Left forelimb (tissue), 1 donor: ENCODE measurements at regions not wholly inside any gene's neighbourhood (a gene's known extent, or its start where the extent isn't known, plus 50 kb on each side); places are given as distances from the start of the nearest gene placed in this dataset.
"Not testable (repeated sequence)": the region's sequence is repeated elsewhere in the genome, so short reads cannot be mapped to it uniquely, and the experiment has no call there.

Experiments
- DNase-seq: peaks from one replicate; pipeline ENCODE4 v3.0.0-alpha.2; 2018; ENCODE audit warnings: low spot score

- DNase-seq: no peak
These were observed 111.8 kb upstream of the USP25 start for GRCh38 chr21:15617964-15618363.

- DNase-seq: no peak
These were observed 108.9 kb upstream of the USP25 start for GRCh38 chr21:15620892-15621291.

GRCh38 chr21:15624646-15625045, 105.1 kb upstream of the USP25 start:
- DNase-seq: no peak

- DNase-seq: no peak
These were observed 104.4 kb upstream of the USP25 start for GRCh38 chr21:15625363-15625762.

- no peak for DNase-seq
These were observed 103.8 kb upstream of the USP25 start for GRCh38 chr21:15626031-15626430.

- no peak for DNase-seq
These were observed 102.8 kb upstream of the USP25 start for GRCh38 chr21:15627011-15627410.

- DNase-seq: no peak
These were observed 102.0 kb upstream of the USP25 start for GRCh38 chr21:15627823-15628222.

GRCh38 chr21:15631342-15631741, 98.4 kb upstream of the USP25 start:
- no peak for DNase-seq

GRCh38 chr21:15634541-15634940, 95.2 kb upstream of the USP25 start:
- not testable (repeated sequence) for DNase-seq

- DNase-seq: no peak
These were observed 90.8 kb upstream of the USP25 start for GRCh38 chr21:15638856-15639549.

- not testable (repeated sequence) for DNase-seq
These were observed 89.7 kb upstream of the USP25 start for GRCh38 chr21:15640113-15640512.

GRCh38 chr21:15644489-15644888, 85.3 kb upstream of the USP25 start:
- no peak for DNase-seq

GRCh38 chr21:15645830-15646229, 84.0 kb upstream of the USP25 start:
- DNase-seq: no peak

GRCh38 chr21:15650735-15651134, 79.0 kb upstream of the USP25 start:
- no peak for DNase-seq

- no peak for DNase-seq
These were observed 78.6 kb upstream of the USP25 start for GRCh38 chr21:15651172-15651571.

GRCh38 chr21:15653710-15654109, 76.1 kb upstream of the USP25 start:
- DNase-seq: no peak

- no peak for DNase-seq
These were observed 75.6 kb upstream of the USP25 start for GRCh38 chr21:15654171-15654570.

GRCh38 chr21:15659753-15660422, 69.9 kb upstream of the USP25 start:
- no peak for DNase-seq

- no peak for DNase-seq
These were observed 69.4 kb upstream of the USP25 start for GRCh38 chr21:15660423-15660804.

- DNase-seq: no peak
These were observed 62.8 kb upstream of the USP25 start for GRCh38 chr21:15667010-15667409.

- DNase-seq: no peak
These were observed 62.0 kb upstream of the USP25 start for GRCh38 chr21:15667819-15668218.

GRCh38 chr21:15669247-15669646, 60.5 kb upstream of the USP25 start:
- DNase-seq: no peak

- no peak for DNase-seq
These were observed 58.6 kb upstream of the USP25 start for GRCh38 chr21:15671188-15671587.

GRCh38 chr21:15672578-15672977, 57.2 kb upstream of the USP25 start:
- not testable (repeated sequence) for DNase-seq
